ENCODE measurements at regions not wholly inside any gene's neighbourhood (a gene's known extent, or its start where the extent isn't known, plus 50 kb on each side); places are given as distances from the start of the nearest gene placed in this dataset.

GRCh38 chr18:61172624-61173023, 160.6 kb upstream of the CDH20 start:
- TF ChIP-seq ZNF8 (CRISPR knock-in tag; IDR thresholded peaks at IDR 0.05), result no peak
- no peak for TF ChIP-seq ZFP3 (CRISPR knock-in tag; IDR thresholded peaks at IDR 0.05)
- TF ChIP-seq TOX (CRISPR knock-in tag; IDR thresholded peaks at IDR 0.05; ENCODE audit: borderline replicate concordance), result no peak
- no peak for TF ChIP-seq TCF4 (CRISPR knock-in tag; IDR thresholded peaks at IDR 0.05; ENCODE audit: borderline replicate concordance)

All from SK-N-SH treated with all-trans-retinoic acid at 6 μM for 48 hours (cell line).